A673 (cell line): ENCODE measurements at regions not wholly inside any gene's neighbourhood (a gene's known extent, or its start where the extent isn't known, plus 50 kb on each side); places are given as distances from the start of the nearest gene placed in this dataset.

Experiments
- BruUV-seq: library from RNA; stranded (reverse); fragments of 400-500 nt; replicated peaks from 2 replicates; lab custom pipeline; 2021; lab: Mats Ljungman, UMichigan
- CTCF ChIA-PET: fragments of 300-600 bp; sonication (Branson Sonifier 250); formaldehyde crosslinking; loops from one replicate; lab custom pipeline; 2022; ENCODE audit warnings: antibody characterized with exemption; lab: Charles Lee
- POLR2A ChIA-PET: fragments of 300-600 bp; sonication (Branson Sonifier 250); formaldehyde crosslinking; loops from one replicate; lab custom pipeline; 2022; ENCODE audit warnings: antibody characterized with exemption; ENCODE audit not compliant: low non-redundant PET; lab: Charles Lee
- DNase-seq: peaks from one replicate; pipeline ENCODE4 v3.0.0-alpha.2; 2015; ENCODE audit warnings: low spot score
- H3K27ac ChIP-seq: fragments of 200-600 bp; sonication (generic); 2 replicates; pipeline ENCODE4 v1.5.1; 2016; ENCODE audit warnings: mixed run types, low read depth, mild to moderate bottlenecking, mixed read lengths, antibody characterized with exemption, low read length; ENCODE audit not compliant: poor library complexity, severe bottlenecking
- H3K27me3 ChIP-seq: fragments of 200-600 bp; sonication (generic); replicated peaks from 2 replicates; pipeline ENCODE4 v1.6.1; 2017; ENCODE audit warnings: mixed run types, low read depth, mild to moderate bottlenecking, mixed read lengths, antibody characterized with exemption, low read length; ENCODE audit not compliant: insufficient read depth, poor library complexity
- H3K36me3 ChIP-seq: fragments of 200-600 bp; sonication (generic); 2 replicates; pipeline ENCODE4 v1.6.1; 2016; ENCODE audit warnings: mixed run types, mild to moderate bottlenecking, mixed read lengths, antibody characterized with exemption, low read length; ENCODE audit not compliant: insufficient read depth, poor library complexity, severe bottlenecking
- H3K4me1 ChIP-seq: fragments of 200-600 bp; sonication (generic); 2 replicates; pipeline ENCODE4 v1.6.1; 2017; ENCODE audit warnings: mixed run types, mild to moderate bottlenecking, mixed read lengths, antibody characterized with exemption, low read length; ENCODE audit not compliant: insufficient read depth, poor library complexity, severe bottlenecking
- H3K4me3 ChIP-seq: fragments of 200-600 bp; sonication (generic); 2 replicates; pipeline ENCODE4 v1.5.1; 2016; ENCODE audit warnings: low read depth, mixed run types, mild to moderate bottlenecking, mixed read lengths, low read length; ENCODE audit not compliant: poor library complexity, severe bottlenecking
- H3K9me3 ChIP-seq: fragments of 200-600 bp; sonication (generic); 2 replicates; pipeline ENCODE4 v1.6.1; 2016; ENCODE audit warnings: mixed run types, low read depth, mild to moderate bottlenecking, mixed read lengths, antibody characterized with exemption, low read length; ENCODE audit not compliant: poor library complexity, severe bottlenecking
- CTCF ChIP-seq: fragments of 300-800, 200-600 bp; sonication (generic); conservative IDR thresholded peaks from 2 replicates; pipeline ENCODE4 v1.5.1; 2017; ENCODE audit warnings: low read depth, mild to moderate bottlenecking, antibody characterized with exemption, low read length, moderate library complexity, mixed read lengths
- EZH2 ChIP-seq: fragments of 200-600 bp; sonication (generic); IDR thresholded peaks from 2 replicates; pipeline ENCODE4 v1.6.1; 2017; ENCODE audit warnings: borderline replicate concordance, low read depth, mild to moderate bottlenecking, mixed read lengths, antibody characterized with exemption, low read length; ENCODE audit not compliant: poor library complexity, severe bottlenecking
- intact Hi-C: fragments of 100-400 bp; cut with micrococcal nuclease; formaldehyde crosslinking; loops from one replicate; pipeline ENCODE4 v1.10.0; 2022; ENCODE audit not compliant: unreplicated experiment

DNA sequence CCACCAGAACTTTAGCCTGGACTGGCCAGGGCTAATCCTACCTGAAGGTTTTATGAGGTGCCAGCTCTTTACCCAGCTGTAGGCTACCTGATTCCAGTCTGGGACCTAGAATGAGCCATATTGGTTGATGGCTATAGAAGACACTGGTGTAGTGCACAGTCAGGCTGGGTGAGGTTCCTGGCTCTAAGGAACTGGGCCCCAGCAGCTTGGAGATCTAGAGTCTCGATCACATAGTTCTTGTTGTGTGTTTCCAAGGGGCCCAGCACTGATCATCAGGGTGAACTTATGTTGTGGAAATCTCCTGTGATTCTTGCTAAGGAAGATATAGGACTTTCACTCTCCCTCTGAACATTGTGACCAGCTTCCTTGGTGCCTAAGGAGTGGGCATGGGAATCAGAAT, 236.3 kb downstream of the ZNF536 start:
- H3K4me3 ChIP-seq = no peak overlapping the region
- H3K27ac ChIP-seq = no peak overlapping the region
- no peaks in the 10 kb centered on the region for H3K4me1 ChIP-seq
- POLR2A ChIA-PET = no interaction called here
- H3K36me3 ChIP-seq = no peaks in the 10 kb centered on the region
- no peaks in the 10 kb centered on the region for H3K9me3 ChIP-seq
- CTCF ChIA-PET = no interaction called here
- BruUV-seq = no TSS peak
- intact Hi-C loops = no loop called here
- no peak for TF ChIP-seq CTCF
- TF ChIP-seq EZH2 = no peak
- DNase-seq = no peak
- peaks cover 6% of the 10 kb centered on the region for H3K27me3 ChIP-seq
